PC-3 (cell line): ENCODE measurements at regions not wholly inside any gene's neighbourhood (a gene's known extent, or its start where the extent isn't known, plus 50 kb on each side); places are given as distances from the start of the nearest gene placed in this dataset.

Experiments used
- CTCF ChIP-seq: fragments of 300-600 bp; sonication (generic); conservative IDR thresholded peaks from 2 replicates; pipeline ENCODE4 v1.5.1; 2017; ENCODE audit warnings: antibody characterized with exemption, low read depth, mild to moderate bottlenecking, low read length
- EZH2 ChIP-seq: fragments of 300-600 bp; sonication (generic); IDR thresholded peaks from one replicate; pipeline ENCODE4 v1.6.1; 2017; ENCODE audit warnings: antibody characterized with exemption, mild to moderate bottlenecking, low read length; ENCODE audit not compliant: unreplicated experiment

- TF ChIP-seq CTCF (no peak), EZH2 (no peak)
Measured at GRCh38 chr4:74661427-74662201, 132.7 kb downstream of the BTC start.
